Uterus (tissue), 2 donors: ENCODE measurements at regions not wholly inside any gene's neighbourhood (a gene's known extent, or its start where the extent isn't known, plus 50 kb on each side); places are given as distances from the start of the nearest gene placed in this dataset.

ENCODE experiments used
- CTCF ChIP-seq, 4 experiments: fragments of 200-600 bp in 2 of 4; fragments of 450-650 bp in 2 of 4; sonication (generic) in 2 of 4; IDR thresholded peaks; one replicate each; pipeline ENCODE4 v1.5.1; 2016 to 2019; ENCODE audit warnings: antibody characterized with exemption in 4 of 4, mild to moderate bottlenecking in 2 of 4, moderate library complexity in 1 of 4
- POLR2A ChIP-seq, 2 donors: fragments of 450-650 bp; IDR thresholded peaks; one replicate each; pipeline ENCODE4 v1.6.1; 2016; ENCODE audit warnings: antibody characterized with exemption in 2 of 2, mild to moderate bottlenecking in 1 of 2, moderate library complexity in 1 of 2

- TF ChIP-seq CTCF (IDR thresholded peaks at IDR 0.05) = no peak
- no peak for TF ChIP-seq POLR2A (IDR thresholded peaks at IDR 0.05)
Observed at GRCh38 chr10:121351540-121351939, 246.7 kb downstream of the FGFR2 start.
